Bone marrow (tissue), 2 donors: ENCODE measurements at regions not wholly inside any gene's neighbourhood (a gene's known extent, or its start where the extent isn't known, plus 50 kb on each side); places are given as distances from the start of the nearest gene placed in this dataset.

Experiments used
- DNase-seq, 2 donors: peaks; one replicate each; lab custom pipeline; 2025; lab: John Stamatoyannopoulos, UW

GRCh38 chr6:102407886-102408741 lies 1014.6 kb downstream of the GRIK2 start:
- no peak for DNase-seq

GRCh38 chr6:102405860-102406259 lies 1012.4 kb downstream of the GRIK2 start:
- DNase-seq, result no peak

DNA sequence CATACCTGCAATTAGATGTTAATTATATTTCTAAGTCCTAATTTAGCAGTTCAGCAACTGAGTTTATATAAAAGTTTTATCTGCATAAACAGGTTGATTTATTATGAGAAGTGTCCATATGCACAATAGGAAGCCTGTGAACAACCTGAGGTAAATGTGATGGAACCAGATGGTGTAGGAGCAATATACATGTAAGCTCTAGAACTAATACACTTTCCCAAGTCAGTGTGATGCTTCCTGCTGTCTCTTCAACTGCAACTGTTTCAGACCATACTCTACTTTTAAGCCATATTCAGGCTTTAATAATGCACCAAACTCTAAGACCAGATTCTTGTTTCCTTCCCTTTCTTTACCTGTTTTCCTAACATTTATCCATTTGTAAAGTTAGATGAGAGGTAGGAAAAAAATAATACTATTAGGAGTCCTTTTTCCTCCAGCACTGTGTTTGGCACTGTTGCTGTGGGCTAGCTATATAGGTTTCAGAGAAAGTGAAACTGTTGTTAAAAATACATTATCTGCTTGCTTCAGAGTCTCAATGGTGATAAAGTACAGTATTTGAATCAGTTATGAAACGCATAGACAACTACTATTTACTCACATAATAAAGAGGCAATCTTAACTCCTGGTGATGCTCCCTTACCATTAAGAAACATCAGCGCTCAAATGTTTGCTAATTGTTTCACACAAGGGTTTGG lies 1009.3 kb downstream of the GRIK2 start:
- no peak for DNase-seq

DNA sequence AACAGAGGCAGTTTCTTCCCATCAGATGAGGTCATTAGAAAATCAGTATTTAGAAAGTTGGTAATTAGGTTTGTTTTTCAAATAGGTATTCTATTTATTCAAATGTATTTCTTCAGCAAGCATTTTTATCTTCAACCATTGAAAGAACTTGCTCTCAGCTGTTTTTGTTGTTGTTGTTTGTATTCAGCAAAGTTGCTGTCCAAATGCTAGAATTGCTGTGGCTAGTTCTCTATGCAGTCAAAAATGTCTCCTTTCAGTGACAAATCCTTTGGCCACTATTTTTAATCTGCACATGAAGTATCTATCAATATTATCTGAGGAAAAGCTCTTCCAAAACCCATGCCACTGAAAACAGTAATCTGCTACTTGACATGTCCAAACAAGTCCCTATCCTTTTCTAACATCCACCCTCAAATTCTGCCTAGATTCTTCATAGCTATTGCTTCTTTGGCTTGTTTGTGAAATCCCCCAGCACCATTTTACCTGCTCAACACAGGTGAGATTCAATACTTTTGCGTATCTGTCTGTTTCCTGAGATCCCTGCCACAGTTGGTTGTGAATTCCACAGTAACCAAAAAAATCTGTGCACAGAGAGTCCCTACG lies 1005.4 kb downstream of the GRIK2 start:
- no peak for DNase-seq

GRCh38 chr6:102390541-102390940 lies 997.0 kb downstream of the GRIK2 start:
- no peak for DNase-seq

GRCh38 chr6:102389994-102390393 lies 996.5 kb downstream of the GRIK2 start:
- no peak for DNase-seq

DNA sequence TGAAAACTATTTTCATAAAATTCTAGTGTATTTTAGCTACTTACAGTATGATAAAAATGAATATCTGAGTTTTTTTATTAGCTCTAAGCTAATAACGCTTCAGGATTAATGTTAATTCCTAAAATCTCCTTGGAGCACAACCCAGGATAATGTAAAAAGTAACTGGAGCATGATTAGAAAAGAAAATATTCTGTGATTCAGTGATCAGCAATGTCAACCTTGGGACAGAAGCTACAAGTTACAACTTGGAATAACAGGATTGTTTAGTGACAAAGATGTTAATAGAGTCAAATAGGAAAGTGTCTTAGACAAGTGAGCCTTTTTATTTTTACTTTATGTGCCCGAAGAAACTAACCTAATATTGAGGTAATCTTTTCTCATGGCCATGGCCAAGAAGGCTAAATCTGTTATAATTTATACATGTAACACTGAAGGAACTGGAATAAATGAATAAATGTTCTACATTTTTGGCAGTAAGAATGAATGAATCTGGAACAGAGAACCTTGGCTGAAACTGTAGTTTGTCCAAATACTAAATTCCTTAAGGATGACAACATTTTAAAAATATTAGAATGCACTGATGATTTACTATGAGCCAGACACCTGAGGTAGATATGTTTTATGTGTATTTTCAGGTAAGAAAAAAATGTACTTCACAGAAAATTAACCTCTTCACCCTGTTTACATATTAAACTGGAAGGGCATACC lies 994.0 kb downstream of the GRIK2 start:
- DNase-seq, result no peak

DNA sequence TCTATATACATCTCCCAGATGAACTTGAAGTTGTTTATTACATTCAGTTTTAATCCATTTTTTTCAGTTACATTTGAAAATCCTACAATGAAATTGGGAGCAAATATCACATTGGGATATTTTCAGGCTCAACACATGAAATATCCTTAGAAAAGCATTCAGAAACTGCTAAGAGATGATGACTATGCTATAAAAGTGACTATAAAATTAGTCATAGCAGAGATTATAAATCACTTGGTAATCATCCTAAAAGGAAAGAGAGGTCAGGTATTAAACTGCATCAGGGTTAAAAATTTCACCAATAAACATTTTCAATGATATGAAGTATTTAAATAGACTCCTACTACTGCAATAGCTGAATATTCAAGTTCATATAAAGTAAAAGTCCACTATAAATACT lies 987.7 kb downstream of the GRIK2 start:
- DNase-seq, result no peak

DNA sequence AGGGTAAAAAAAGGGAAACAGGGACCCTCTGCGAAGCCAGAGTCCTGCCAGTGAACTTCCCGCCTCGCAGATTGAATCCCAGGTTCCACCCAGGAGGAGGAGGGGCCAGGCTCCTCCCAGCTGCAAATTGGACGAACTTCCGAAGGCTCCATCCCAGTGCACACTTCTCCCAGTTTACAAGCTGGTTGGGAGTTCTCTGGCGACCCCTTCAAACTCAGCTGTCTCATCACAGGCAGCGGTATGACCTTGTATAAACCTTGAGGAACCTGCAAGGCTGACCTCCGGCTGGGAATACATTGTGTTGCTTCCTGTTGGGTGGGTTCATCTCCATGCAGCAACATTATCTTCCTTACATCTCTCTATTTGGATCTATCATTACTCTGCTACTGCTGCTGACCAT lies 962.7 kb downstream of the GRIK2 start:
- DNase-seq, result no peak

DNA sequence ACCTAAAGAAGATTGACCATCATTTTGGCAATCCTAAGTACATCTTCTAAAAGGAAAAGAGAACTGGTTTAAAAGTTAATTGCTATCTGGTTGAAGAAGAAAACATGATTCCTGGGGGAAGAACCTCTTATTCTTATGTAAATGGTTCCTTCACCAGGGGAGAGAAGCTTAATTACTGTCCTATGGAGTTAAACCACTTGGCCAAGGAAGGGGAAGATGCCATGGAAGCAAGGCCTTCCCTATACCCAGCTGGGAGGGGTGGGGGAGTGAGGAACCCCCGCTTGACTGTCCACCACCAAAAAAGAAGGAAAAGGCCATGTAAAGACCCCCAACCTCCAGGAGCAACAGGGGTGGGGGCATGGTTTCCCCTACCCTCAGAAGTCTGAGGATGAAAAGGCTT lies 962.1 kb downstream of the GRIK2 start:
- no peak for DNase-seq

- no peak for DNase-seq
Measured at GRCh38 chr6:102352552-102352951, 959.0 kb downstream of the GRIK2 start.

DNA sequence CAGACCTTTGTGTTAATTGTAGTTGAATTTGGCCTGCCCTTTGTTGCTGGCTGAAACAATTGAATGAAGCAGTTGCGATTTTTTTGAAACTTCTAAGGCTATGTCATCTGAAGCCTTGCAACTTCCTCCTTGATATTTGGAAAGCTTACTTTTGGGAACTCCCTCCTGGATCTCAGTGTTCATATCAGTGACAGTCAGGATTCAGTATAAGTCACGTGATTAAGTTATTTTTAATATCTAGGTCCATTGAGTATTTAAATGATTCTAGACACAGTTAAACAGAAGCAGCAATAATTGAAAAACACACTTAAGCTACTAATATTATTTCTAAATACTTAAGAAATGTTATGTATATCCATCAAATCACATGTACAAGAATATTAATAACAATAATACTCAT lies 951.3 kb downstream of the GRIK2 start:
- DNase-seq, result no peak

GRCh38 chr6:102340311-102340710 lies 946.8 kb downstream of the GRIK2 start:
- DNase-seq, result no peak

DNA sequence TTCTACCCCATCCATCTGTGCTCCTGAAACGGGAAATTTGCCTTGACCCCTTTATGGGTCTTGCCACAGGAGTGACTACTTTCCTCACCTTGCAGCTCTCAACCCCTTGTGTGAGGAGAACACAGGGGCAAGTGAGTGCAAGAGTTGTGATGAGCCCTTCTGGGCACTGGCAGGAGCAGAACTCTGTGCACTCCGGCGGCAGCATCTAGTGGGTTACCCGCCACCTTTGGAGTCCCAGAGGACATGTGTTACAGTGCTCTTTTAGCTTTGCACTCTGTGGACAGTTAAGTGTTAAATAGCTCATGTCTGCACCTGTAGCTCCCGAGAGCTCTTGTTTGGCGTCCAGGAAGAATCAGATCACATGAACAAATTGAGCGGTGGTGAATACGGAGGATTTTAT lies 940.2 kb downstream of the GRIK2 start:
- DNase-seq, result no peak

GRCh38 chr6:102327697-102328225 lies 934.3 kb downstream of the GRIK2 start:
- no peak for DNase-seq

DNA sequence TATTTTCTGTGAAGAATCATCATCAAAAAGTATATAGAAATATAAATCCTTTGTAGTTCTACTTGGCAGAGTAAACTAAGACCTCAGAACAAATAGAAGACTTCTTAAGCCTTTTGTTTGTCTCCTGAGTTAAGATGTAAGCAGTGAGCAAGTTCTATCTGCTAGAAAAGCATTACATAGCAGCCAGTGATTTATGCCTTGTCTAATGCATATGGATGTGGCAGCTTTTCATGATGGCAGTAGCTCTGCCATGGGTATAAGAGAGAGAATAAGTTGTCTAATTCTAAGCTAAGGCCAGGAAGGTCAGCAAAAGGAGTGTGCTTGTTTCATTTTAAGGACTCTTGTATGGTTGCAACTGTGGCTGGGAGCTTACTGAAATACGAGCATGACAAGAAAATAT lies 920.2 kb downstream of the GRIK2 start:
- DNase-seq, result no peak

- no peak for DNase-seq
Measured at GRCh38 chr6:102309700-102310099, 916.2 kb downstream of the GRIK2 start.

- no peak for DNase-seq
Measured at GRCh38 chr6:102300350-102300749, 906.8 kb downstream of the GRIK2 start.

- no peak for DNase-seq
Measured at GRCh38 chr6:102298051-102298450, 904.5 kb downstream of the GRIK2 start.
